ENCODE measurements at regions not wholly inside any gene's neighbourhood (a gene's known extent, or its start where the extent isn't known, plus 50 kb on each side); places are given as distances from the start of the nearest gene placed in this dataset.

DNA sequence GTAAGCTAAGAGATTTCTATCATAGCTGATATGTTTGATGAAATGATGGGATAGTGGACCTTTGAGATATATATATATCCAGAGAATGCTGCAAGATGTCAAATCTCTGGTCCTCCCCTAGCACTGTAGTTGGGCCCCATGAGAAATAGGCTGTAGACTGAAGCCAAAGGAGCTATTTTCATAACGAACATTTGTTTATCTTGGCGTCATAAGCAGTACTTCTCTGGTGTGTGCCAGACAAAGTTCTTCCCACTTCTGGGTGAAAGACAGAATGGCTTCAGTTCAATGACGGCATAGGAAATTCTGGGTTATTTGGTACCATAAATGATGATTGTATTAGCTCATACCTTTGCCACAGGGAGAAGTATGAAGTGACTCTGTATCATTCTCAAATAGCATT, 534.3 kb downstream of the SOX5 start:
- DNase-seq (ENCODE audit: low spot score): no peak
- TF ChIP-seq, protein P1, sequence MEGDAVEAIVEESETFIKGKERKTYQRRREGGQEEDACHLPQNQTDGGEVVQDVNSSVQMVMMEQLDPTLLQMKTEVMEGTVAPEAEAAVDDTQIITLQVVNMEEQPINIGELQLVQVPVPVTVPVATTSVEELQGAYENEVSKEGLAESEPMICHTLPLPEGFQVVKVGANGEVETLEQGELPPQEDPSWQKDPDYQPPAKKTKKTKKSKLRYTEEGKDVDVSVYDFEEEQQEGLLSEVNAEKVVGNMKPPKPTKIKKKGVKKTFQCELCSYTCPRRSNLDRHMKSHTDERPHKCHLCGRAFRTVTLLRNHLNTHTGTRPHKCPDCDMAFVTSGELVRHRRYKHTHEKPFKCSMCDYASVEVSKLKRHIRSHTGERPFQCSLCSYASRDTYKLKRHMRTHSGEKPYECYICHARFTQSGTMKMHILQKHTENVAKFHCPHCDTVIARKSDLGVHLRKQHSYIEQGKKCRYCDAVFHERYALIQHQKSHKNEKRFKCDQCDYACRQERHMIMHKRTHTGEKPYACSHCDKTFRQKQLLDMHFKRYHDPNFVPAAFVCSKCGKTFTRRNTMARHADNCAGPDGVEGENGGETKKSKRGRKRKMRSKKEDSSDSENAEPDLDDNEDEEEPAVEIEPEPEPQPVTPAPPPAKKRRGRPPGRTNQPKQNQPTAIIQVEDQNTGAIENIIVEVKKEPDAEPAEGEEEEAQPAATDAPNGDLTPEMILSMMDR (IDR thresholded peaks at IDR 0.05): no peak
- peak overlapping the region; percentile 49 for H3K27ac Mint-ChIP-seq (ENCODE audit: unreplicated experiment)

DNA sequence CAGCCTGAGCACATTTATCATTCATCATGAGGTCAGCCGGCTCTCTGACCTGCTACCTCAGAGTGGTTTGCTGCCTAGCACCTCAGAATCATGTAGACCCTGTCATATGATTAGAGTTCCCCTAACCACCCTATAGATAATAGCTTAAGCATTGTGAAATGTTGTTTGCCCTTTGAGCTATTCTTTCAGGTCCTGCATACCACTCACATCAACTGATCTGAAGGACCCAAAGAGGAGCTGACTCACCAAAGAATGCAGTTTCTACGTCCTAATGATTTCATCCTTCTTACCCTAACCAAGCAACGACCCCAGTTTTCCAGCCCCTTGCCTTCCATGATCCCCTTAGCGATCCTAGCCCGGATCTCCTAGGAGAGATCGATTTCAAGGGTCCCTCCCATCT, 527.9 kb downstream of the SOX5 start:
- TF ChIP-seq, protein P1 (IDR thresholded peaks at IDR 0.05): no peak
- Mint-ChIP-seq H3K27me3 (ENCODE audit: low read depth) (no peaks in the 10 kb centered on the region), H3K9me3 (ENCODE audit: low read depth) (peaks cover 5% of the 10 kb centered on the region), H3K27ac (ENCODE audit: unreplicated experiment) (no peak overlapping the region), H3K4me1 (ENCODE audit: low read depth) (no peaks in the 10 kb centered on the region), H3K36me3 (ENCODE audit: low read depth) (no peaks in the 10 kb centered on the region), H3K4me3 (ENCODE audit: unreplicated experiment) (no peak overlapping the region)
- DNase-seq (ENCODE audit: low spot score): no peak

More for the DNA sequence above, 534.3 kb downstream of the SOX5 start:
- H3K4me3 Mint-ChIP-seq (ENCODE audit: unreplicated experiment): no peak overlapping the region
- H3K36me3 Mint-ChIP-seq (ENCODE audit: low read depth): no peaks in the 10 kb centered on the region
- H3K9me3 Mint-ChIP-seq (ENCODE audit: low read depth): peaks cover 8% of the 10 kb centered on the region
- H3K27me3 Mint-ChIP-seq (ENCODE audit: low read depth): no peaks in the 10 kb centered on the region
- peaks cover 14% of the 10 kb centered on the region for H3K4me1 Mint-ChIP-seq (ENCODE audit: low read depth)

DNA sequence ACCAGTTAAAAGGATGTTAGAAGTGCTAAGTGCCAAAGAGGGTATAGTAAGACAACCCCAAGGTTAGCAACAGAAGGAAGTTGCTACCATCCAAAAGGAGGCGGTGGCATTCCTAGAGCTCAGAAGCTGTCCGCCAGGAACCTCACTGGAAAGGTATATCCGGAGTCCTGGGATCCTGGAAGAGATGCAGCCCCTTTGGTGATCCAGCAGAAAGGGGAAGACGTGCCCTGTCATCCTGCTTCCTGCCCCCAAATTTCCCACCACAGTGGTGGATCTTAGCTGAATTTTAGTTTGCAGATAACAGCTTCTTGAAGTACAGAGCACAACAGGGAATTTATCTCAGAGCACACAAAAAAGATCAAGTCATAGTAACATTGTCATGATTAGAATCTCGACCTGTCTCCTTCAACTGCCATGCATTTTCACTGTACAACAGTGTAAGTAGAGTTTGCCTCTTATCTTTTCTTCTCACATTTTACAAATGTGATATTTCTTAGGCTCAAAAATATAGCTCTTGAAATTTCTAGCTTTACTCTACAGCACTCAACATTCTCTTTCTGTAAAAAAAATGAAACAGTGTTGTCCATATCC, 526.3 kb downstream of the SOX5 start:
- H3K9me3 Mint-ChIP-seq (ENCODE audit: low read depth): peaks cover 6% of the 10 kb centered on the region
- TF ChIP-seq, protein P1 (IDR thresholded peaks at IDR 0.05): no peak
- no peaks in the 10 kb centered on the region for H3K4me1 Mint-ChIP-seq (ENCODE audit: low read depth)
- peaks cover 2% of the 10 kb centered on the region for H3K27me3 Mint-ChIP-seq (ENCODE audit: low read depth)
- no peak overlapping the region for H3K27ac Mint-ChIP-seq (ENCODE audit: unreplicated experiment)
- DNase-seq (ENCODE audit: low spot score): no peak
- H3K4me3 Mint-ChIP-seq (ENCODE audit: unreplicated experiment): no peak overlapping the region
- no peaks in the 10 kb centered on the region for H3K36me3 Mint-ChIP-seq (ENCODE audit: low read depth)

DNA sequence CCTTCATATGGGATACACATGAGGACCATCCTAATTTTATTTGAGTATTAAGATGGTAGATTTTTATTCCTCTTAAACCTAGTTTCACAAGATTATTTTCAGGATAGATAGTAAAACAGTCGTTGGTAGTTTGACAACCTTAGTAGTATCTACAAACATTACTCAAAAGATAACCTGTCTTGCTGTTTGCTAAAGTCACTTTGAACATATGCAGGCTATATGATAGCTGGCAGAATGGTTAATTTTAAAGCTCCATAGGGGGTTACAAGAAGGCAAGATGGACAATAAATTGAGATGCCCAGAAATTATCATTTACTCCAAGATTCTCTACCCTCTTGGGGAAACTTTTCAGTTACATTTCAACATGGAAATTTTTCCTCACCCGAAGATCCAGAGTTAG, 525.7 kb downstream of the SOX5 start:
- Mint-ChIP-seq H3K27ac (ENCODE audit: unreplicated experiment) (no peak overlapping the region), H3K36me3 (ENCODE audit: low read depth) (no peaks in the 10 kb centered on the region), H3K4me3 (ENCODE audit: unreplicated experiment) (no peak overlapping the region), H3K27me3 (ENCODE audit: low read depth) (peaks cover 2% of the 10 kb centered on the region), H3K9me3 (ENCODE audit: low read depth) (peaks cover 3% of the 10 kb centered on the region), H3K4me1 (ENCODE audit: low read depth) (no peaks in the 10 kb centered on the region)
- TF ChIP-seq, protein P1 (IDR thresholded peaks at IDR 0.05): no peak
- no peak for DNase-seq (ENCODE audit: low spot score)

DNA sequence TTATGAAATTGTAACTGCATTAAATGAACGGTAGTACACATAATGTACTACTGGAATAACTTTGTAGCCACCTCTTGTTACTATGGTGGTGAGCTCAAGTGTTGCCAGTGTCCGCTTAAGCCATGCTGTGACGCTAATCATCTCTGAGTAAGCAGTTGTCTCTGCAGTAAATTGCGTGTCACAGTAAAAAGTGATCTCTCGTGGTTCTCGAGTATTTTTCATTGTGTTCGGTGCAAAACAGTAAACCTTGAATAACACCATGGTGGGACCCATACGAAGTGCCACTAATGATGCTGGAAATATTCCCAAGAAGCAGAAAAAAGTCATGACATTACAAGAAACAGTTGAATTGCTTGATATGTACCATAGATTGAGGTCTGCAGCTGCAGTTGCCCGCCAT, 524.8 kb downstream of the SOX5 start:
- Mint-ChIP-seq H3K9me3 (ENCODE audit: low read depth) (peaks cover 3% of the 10 kb centered on the region), H3K4me3 (ENCODE audit: unreplicated experiment) (no peak overlapping the region), H3K36me3 (ENCODE audit: low read depth) (no peaks in the 10 kb centered on the region), H3K4me1 (ENCODE audit: low read depth) (no peaks in the 10 kb centered on the region), H3K27ac (ENCODE audit: unreplicated experiment) (no peak overlapping the region), H3K27me3 (ENCODE audit: low read depth) (peaks cover 2% of the 10 kb centered on the region)
- DNase-seq (ENCODE audit: low spot score): no peak
- TF ChIP-seq, protein P1 (IDR thresholded peaks at IDR 0.05): no peak

Measured in chondrocyte (in vitro differentiated cells).